BLaER1 (cell line): ENCODE measurements at regions not wholly inside any gene's neighbourhood (a gene's known extent, or its start where the extent isn't known, plus 50 kb on each side); places are given as distances from the start of the nearest gene placed in this dataset.
"Not testable (repeated sequence)": the region's sequence is repeated elsewhere in the genome, so short reads cannot be mapped to it uniquely, and the experiment has no call there.

Source experiments
- H3K27ac ChIP-seq: shearing (Covaris generic); formaldehyde crosslinking; 2 replicates; pipeline ENCODE4 v1.8.1; 2022
- H3K27me3 ChIP-seq: shearing (Covaris generic); formaldehyde crosslinking; 2 replicates; pipeline ENCODE4 v1.8.1; 2022
- H3K36me3 ChIP-seq: shearing (Covaris generic); formaldehyde crosslinking; 2 replicates; pipeline ENCODE4 v1.8.1; 2022
- H3K4me1 ChIP-seq: shearing (Covaris generic); formaldehyde crosslinking; 2 replicates; pipeline ENCODE4 v1.8.1; 2022
- H3K4me2 ChIP-seq: shearing (Covaris generic); formaldehyde crosslinking; 2 replicates; pipeline ENCODE4 v1.8.1; 2022
- H3K4me3 ChIP-seq: shearing (Covaris generic); formaldehyde crosslinking; 2 replicates; pipeline ENCODE4 v1.8.1; 2022
- H3K9ac ChIP-seq: shearing (Covaris generic); formaldehyde crosslinking; 2 replicates; pipeline ENCODE4 v1.8.1; 2022
- H3K9me3 ChIP-seq: shearing (Covaris generic); formaldehyde crosslinking; 2 replicates; pipeline ENCODE4 v1.8.1; 2022
- H4K20me1 ChIP-seq: shearing (Covaris generic); formaldehyde crosslinking; 2 replicates; pipeline ENCODE4 v1.8.1; 2022
- Cebpa-rat ChIP-seq: shearing (Covaris generic); IDR thresholded peaks from 2 replicates; pipeline ENCODE4 v1.8.1; 2022

DNA sequence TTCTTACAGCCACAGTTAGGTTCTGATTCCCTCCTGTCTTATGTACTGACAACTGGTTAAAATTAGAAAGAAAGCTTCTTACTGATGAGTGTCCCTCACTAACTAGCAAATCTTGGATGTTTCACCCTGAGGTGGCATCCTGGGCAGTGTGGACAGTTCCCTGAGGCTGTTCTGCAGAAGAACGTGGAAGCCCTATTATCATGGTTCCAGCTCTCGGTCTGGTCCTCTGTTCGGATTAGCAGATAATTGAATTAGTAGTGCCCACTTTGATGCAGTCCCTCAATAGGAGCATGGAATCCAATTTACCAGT lies 381.7 kb upstream of the NT5C1B start:
- H3K9ac ChIP-seq: no peak overlapping the region
- H3K36me3 ChIP-seq: no peaks in the 10 kb centered on the region
- H3K27ac ChIP-seq: no peak overlapping the region
- H3K9me3 ChIP-seq: no peaks in the 10 kb centered on the region; the same call in 1 of the 2 replicates
- no peak for TF ChIP-seq Cebpa-rat
- no peak overlapping the region for H3K4me3 ChIP-seq
- H3K27me3 ChIP-seq: no peaks in the 10 kb centered on the region
- peaks cover 9% of the 10 kb centered on the region for H3K4me1 ChIP-seq
- H3K4me2 ChIP-seq: no peak overlapping the region
- H4K20me1 ChIP-seq: no peaks in the 10 kb centered on the region

GRCh38 chr2:18966131-18966530 lies 376.8 kb upstream of the NT5C1B start:
- Histone ChIP-seq H3K9me3 (no peaks in the 10 kb centered on the region; the same call in 1 of the 2 replicates), H3K4me2 (no peak overlapping the region; the same call in 1 of the 2 replicates), H3K4me3 (no peak overlapping the region), H3K9ac (no peak overlapping the region), H3K27me3 (no peaks in the 10 kb centered on the region), H3K4me1 (no peaks in the 10 kb centered on the region), H3K36me3 (no peaks in the 10 kb centered on the region), H4K20me1 (no peaks in the 10 kb centered on the region), H3K27ac (no peak overlapping the region)
- TF ChIP-seq Cebpa-rat: no peak

GRCh38 chr2:18963739-18964256 lies 374.4 kb upstream of the NT5C1B start:
- not testable (repeated sequence) for H3K4me2 ChIP-seq, H3K9me3 ChIP-seq, H3K27me3 ChIP-seq, H3K4me1 ChIP-seq, H3K27ac ChIP-seq, H4K20me1 ChIP-seq, H3K9ac ChIP-seq, H3K36me3 ChIP-seq, H3K4me3 ChIP-seq

GRCh38 chr2:18961991-18962421 lies 372.6 kb upstream of the NT5C1B start:
- Histone ChIP-seq H3K9ac (no peak overlapping the region), H3K27me3 (no peaks in the 10 kb centered on the region), H3K27ac (no peak overlapping the region), H3K9me3 (no peaks in the 10 kb centered on the region; the same call in 1 of the 2 replicates), H3K4me3 (no peak overlapping the region), H3K4me2 (no peak overlapping the region), H3K4me1 (no peaks in the 10 kb centered on the region), H3K36me3 (no peaks in the 10 kb centered on the region), H4K20me1 (no peaks in the 10 kb centered on the region)
- TF ChIP-seq Cebpa-rat: no peak

DNA sequence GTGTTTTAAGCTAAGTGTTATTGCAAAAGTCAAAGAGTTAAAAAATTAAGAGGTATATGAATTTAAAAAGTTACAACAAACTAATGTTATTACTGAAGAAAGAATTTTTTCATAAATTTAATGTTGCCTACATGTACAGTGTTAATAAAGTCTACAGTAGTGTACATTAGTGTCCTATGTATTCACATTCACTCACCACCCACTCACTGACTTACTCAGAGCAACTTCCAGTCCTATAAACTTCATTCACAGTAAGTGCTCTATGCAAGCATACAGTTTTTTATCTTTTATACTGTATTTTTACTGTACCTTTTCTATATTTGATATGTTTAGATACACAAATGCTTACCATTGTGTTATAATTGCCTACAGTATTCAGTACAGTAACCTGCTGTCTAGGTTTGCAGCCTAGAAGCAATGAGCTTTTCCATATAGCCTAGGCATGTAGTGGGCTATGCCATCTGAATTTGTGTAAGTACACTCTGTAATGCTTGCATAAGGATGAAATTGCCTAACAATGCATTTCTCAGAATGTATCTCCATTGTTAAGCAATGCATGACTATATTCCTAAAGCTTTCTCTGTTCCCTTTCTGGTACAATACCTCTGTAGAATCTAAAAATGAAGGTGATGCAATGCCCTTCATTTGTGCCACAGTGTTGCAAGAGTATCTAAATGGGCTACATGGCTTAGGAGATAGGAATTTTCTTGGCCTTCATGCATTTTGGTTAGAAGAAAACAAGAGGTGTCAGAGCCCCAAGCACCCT lies 370.8 kb upstream of the NT5C1B start:
- no peak overlapping the region for H3K27ac ChIP-seq
- no peak for TF ChIP-seq Cebpa-rat
- H3K36me3 ChIP-seq: no peaks in the 10 kb centered on the region
- no peak overlapping the region for H3K9ac ChIP-seq
- no peaks in the 10 kb centered on the region for H4K20me1 ChIP-seq
- no peak overlapping the region for H3K4me2 ChIP-seq
- H3K27me3 ChIP-seq: no peaks in the 10 kb centered on the region
- H3K4me1 ChIP-seq: no peaks in the 10 kb centered on the region
- no peak overlapping the region for H3K4me3 ChIP-seq
- H3K9me3 ChIP-seq: no peaks in the 10 kb centered on the region

DNA sequence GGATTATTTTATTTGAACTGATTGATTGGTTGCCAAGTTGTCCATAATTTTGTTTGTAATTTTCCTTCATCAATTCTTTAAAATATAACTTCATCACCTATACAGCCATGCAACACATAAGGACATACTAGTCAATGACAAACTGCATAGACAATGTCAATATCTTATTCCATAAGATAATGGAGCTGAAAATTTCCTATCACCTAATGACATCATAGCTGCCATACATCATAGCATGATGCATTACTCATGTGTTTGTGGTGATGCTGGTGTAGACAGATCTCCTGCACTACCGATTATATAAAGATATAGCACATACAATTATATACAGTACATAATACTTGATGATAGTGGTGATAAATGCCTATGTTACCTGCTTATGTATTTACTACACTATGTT lies 369.8 kb upstream of the NT5C1B start:
- H4K20me1 ChIP-seq: no peaks in the 10 kb centered on the region
- TF ChIP-seq Cebpa-rat: no peak

DNA sequence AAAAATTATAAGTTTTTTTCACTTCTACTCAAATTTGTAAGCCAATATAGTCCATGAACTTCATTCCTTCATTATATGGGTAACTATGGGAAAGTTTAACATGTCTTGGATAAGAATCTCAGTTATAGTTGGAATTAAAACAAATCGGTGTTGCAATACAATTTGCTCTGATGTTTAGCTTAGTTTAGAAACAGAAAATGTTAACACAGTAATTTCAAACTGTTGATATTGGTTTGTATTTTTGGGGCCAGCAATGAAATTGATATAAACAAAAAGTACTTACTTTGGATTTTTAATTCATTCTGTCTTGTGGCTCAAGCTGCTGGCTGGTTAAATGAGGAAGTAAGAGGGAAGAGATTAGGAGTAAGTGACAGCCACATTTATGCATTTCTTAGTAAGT lies 368.5 kb upstream of the NT5C1B start:
- no peaks in the 10 kb centered on the region for H3K36me3 ChIP-seq
- no peak overlapping the region for H3K27ac ChIP-seq
- no peaks in the 10 kb centered on the region for H3K27me3 ChIP-seq
- H3K4me2 ChIP-seq: no peak overlapping the region
- H3K9me3 ChIP-seq: 0 out of 2 replicates have a peak, but pooled peaks cover 4% of the 10 kb centered on the region
- no peak for TF ChIP-seq Cebpa-rat
- no peaks in the 10 kb centered on the region for H3K4me1 ChIP-seq
- H4K20me1 ChIP-seq: no peaks in the 10 kb centered on the region
- no peak overlapping the region for H3K4me3 ChIP-seq
- H3K9ac ChIP-seq: no peak overlapping the region

More for the DNA sequence above, 369.8 kb upstream of the NT5C1B start:
- Histone ChIP-seq H3K9me3 (0 out of 2 replicates have a peak, but pooled peaks cover 4% of the 10 kb centered on the region), H3K4me1 (no peaks in the 10 kb centered on the region), H3K27me3 (no peaks in the 10 kb centered on the region), H3K27ac (no peak overlapping the region), H3K36me3 (no peaks in the 10 kb centered on the region), H3K4me3 (no peak overlapping the region), H3K9ac (no peak overlapping the region), H3K4me2 (no peak overlapping the region)

DNA sequence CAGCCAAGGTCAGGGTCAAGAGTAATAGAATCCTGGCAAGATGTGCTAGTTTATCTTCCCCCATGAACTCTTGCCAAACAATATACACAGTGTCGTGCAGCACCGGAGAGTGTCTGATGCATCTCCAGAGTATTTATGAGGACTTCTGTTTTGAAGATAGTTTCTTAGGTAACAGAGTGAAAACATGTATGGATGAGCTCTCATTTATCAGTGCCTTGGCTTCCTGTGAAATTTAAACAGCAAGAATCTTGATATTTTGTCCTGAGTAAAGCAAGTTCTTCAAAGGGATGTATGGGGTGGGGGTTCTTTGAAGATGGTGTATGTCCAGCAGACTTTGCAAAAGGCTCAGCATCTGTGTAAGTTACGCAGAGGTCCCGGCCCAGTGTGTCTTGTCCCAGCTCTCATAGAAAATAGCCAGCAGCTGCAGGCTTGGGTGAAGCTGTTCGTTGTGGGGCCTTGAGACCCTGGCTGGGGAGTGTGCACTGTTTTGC lies 361.0 kb upstream of the NT5C1B start:
- Histone ChIP-seq H4K20me1 (no peaks in the 10 kb centered on the region), H3K4me2 (no peak overlapping the region)

DNA sequence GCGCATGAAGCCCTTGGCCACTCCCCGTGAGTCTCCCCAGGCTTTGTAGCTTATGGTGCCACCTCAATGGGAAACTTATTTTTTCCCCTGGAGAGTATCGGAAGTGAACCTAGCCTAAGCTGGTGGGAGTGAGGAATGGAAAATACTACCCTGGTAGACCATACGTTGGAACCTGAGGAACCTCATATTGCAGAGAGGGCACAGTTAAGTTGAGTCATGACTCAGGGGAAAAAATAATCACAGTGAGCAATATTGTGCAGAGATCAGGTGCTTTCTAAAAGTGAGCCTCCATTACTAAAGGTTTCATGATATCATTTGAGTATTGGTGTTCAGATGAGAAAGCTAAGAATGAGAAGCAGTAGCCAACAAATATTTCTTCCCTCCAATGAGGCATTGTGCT lies 360.5 kb upstream of the NT5C1B start:
- H3K4me2 ChIP-seq: no peak overlapping the region
- no peak overlapping the region for H3K27ac ChIP-seq

More for the DNA sequence above, 361.0 kb upstream of the NT5C1B start:
- no peak overlapping the region for H3K4me3 ChIP-seq
- H3K27me3 ChIP-seq: no peaks in the 10 kb centered on the region
- H3K36me3 ChIP-seq: no peaks in the 10 kb centered on the region
- H3K9ac ChIP-seq: no peak overlapping the region
- 0 out of 2 replicates have a peak, but pooled peaks cover 4% of the 10 kb centered on the region for H3K9me3 ChIP-seq
- H3K4me1 ChIP-seq: no peaks in the 10 kb centered on the region
- H3K27ac ChIP-seq: no peak overlapping the region
- no peak for TF ChIP-seq Cebpa-rat

GRCh38 chr2:18940184-18940583 lies 350.8 kb upstream of the NT5C1B start:
- Histone ChIP-seq H3K4me3 (no peak overlapping the region), H3K4me2 (no peak overlapping the region), H3K27me3 (no peaks in the 10 kb centered on the region), H4K20me1 (no peaks in the 10 kb centered on the region), H3K36me3 (no peaks in the 10 kb centered on the region), H3K9ac (no peak overlapping the region), H3K4me1 (no peaks in the 10 kb centered on the region), H3K9me3 (no peaks in the 10 kb centered on the region), H3K27ac (no peak overlapping the region)
- no peak for TF ChIP-seq Cebpa-rat

More for the DNA sequence above, 360.5 kb upstream of the NT5C1B start:
- no peak for TF ChIP-seq Cebpa-rat
- Histone ChIP-seq H3K4me3 (no peak overlapping the region), H3K9ac (no peak overlapping the region), H3K9me3 (0 out of 2 replicates have a peak, but pooled peaks cover 4% of the 10 kb centered on the region), H4K20me1 (no peaks in the 10 kb centered on the region), H3K4me1 (no peaks in the 10 kb centered on the region), H3K36me3 (no peaks in the 10 kb centered on the region), H3K27me3 (no peaks in the 10 kb centered on the region)

- H3K4me1 ChIP-seq, H3K4me3 ChIP-seq, H3K9me3 ChIP-seq, H3K27me3 ChIP-seq, H3K36me3 ChIP-seq, H4K20me1 ChIP-seq, H3K4me2 ChIP-seq, H3K27ac ChIP-seq, H3K9ac ChIP-seq: not testable (repeated sequence)
These were observed 350.4 kb upstream of the NT5C1B start for GRCh38 chr2:18939740-18940139.
